Osteoblast (primary cell): ENCODE measurements at regions not wholly inside any gene's neighbourhood (a gene's known extent, or its start where the extent isn't known, plus 50 kb on each side); places are given as distances from the start of the nearest gene placed in this dataset.

ENCODE experiments used
- DNase-seq: peaks from one replicate; pipeline ENCODE4 v3.0.0; 2011; ENCODE audit warnings: low spot score, mixed read lengths; ENCODE audit not compliant: insufficient read length; ENCODE audit errors: missing footprints
- H2AFZ ChIP-seq: 2 replicates; pipeline ENCODE4 v1.6.0; 2011; ENCODE audit warnings: mild to moderate bottlenecking, low read length
- H3K27ac ChIP-seq: 2 replicates; pipeline ENCODE4 v1.5.1; 2011; ENCODE audit warnings: mild to moderate bottlenecking, low read depth, low read length, moderate library complexity
- H3K27me3 ChIP-seq: 2 replicates; pipeline ENCODE4 v1.6.0; 2012; ENCODE audit warnings: mild to moderate bottlenecking, control low read depth, inconsistent platforms, low read length, moderate library complexity; ENCODE audit not compliant: insufficient read depth
- H3K36me3 ChIP-seq: 2 replicates; pipeline ENCODE4 v1.5.1; 2011; ENCODE audit warnings: mild to moderate bottlenecking, low read length, control low read depth, moderate library complexity; ENCODE audit not compliant: insufficient read depth
- H3K4me1 ChIP-seq: 2 replicates; pipeline ENCODE4 v1.5.1; 2011; ENCODE audit warnings: mild to moderate bottlenecking, low read length, control low read depth, moderate library complexity; ENCODE audit not compliant: insufficient read depth
- H3K4me2 ChIP-seq: 2 replicates; pipeline ENCODE4 v1.6.0; 2011; ENCODE audit warnings: mild to moderate bottlenecking, low read length; ENCODE audit not compliant: insufficient read depth
- H3K4me3 ChIP-seq: fragments of 200-600 bp; sonication (generic); 3 replicates; pipeline ENCODE4 v1.5.1; 2012; ENCODE audit warnings: mild to moderate bottlenecking, low read length, inconsistent platforms; ENCODE audit not compliant: insufficient read depth
- H3K79me2 ChIP-seq: 2 replicates; pipeline ENCODE4 v1.6.0; 2012; ENCODE audit warnings: mild to moderate bottlenecking, low read length, control low read depth, inconsistent platforms; ENCODE audit not compliant: insufficient read depth
- H3K9me3 ChIP-seq: 2 replicates; pipeline ENCODE4 v1.5.1; 2011; ENCODE audit warnings: low read depth, low read length, control low read depth
- H4K20me1 ChIP-seq: 2 replicates; pipeline ENCODE4 v1.6.0; 2012; ENCODE audit warnings: mild to moderate bottlenecking, low read length, control low read depth; ENCODE audit not compliant: insufficient read depth
- CTCF ChIP-seq: IDR thresholded peaks from 2 replicates; pipeline ENCODE4 v1.5.1; 2011; ENCODE audit warnings: mild to moderate bottlenecking, low read depth, low read length, moderate library complexity; ENCODE audit errors: extremely low read depth

- H3K27ac ChIP-seq, result peak overlapping the region; percentile 91
- no peak overlapping the region for H3K4me3 ChIP-seq
- H2AFZ ChIP-seq, result no peak overlapping the region
- DNase-seq, result no peak
- TF ChIP-seq CTCF, result no peak
- no peaks in the 10 kb centered on the region for H3K79me2 ChIP-seq
- H3K36me3 ChIP-seq, result no peaks in the 10 kb centered on the region
- no peaks in the 10 kb centered on the region for H4K20me1 ChIP-seq
- H3K27me3 ChIP-seq, result no peaks in the 10 kb centered on the region
- H3K4me2 ChIP-seq, result no peak overlapping the region
- no peaks in the 10 kb centered on the region for H3K9me3 ChIP-seq
- peaks cover 60% of the 10 kb centered on the region for H3K4me1 ChIP-seq
These were observed 64.3 kb upstream of the CD93 start for GRCh38 chr20:23150304-23151007.

GRCh38 chr20:23149623-23150279 is 63.6 kb upstream of the CD93 start:
- Histone ChIP-seq H2AFZ (peak overlapping the region; percentile 5), H3K9me3 (no peaks in the 10 kb centered on the region), H3K27ac (peak overlapping the region; percentile 97), H3K36me3 (no peaks in the 10 kb centered on the region), H3K79me2 (no peaks in the 10 kb centered on the region), H3K27me3 (no peaks in the 10 kb centered on the region), H4K20me1 (no peaks in the 10 kb centered on the region), H3K4me1 (peaks cover 67% of the 10 kb centered on the region), H3K4me2 (no peak overlapping the region), H3K4me3 (no peak overlapping the region)
- no peak for DNase-seq
- TF ChIP-seq CTCF, result no peak

- peak overlapping the region; percentile 97 for H3K27ac ChIP-seq
These were observed 62.8 kb upstream of the CD93 start for GRCh38 chr20:23148731-23149570.

More at GRCh38 chr20:23148731-23149570, 62.8 kb upstream of the CD93 start:
- no peak for DNase-seq
- Histone ChIP-seq H3K9me3 (no peaks in the 10 kb centered on the region), H3K4me1 (peaks cover 75% of the 10 kb centered on the region), H3K79me2 (no peaks in the 10 kb centered on the region), H3K4me3 (no peak overlapping the region), H3K4me2 (no peak overlapping the region), H3K36me3 (no peaks in the 10 kb centered on the region), H2AFZ (peak overlapping the region; percentile 5), H3K27me3 (no peaks in the 10 kb centered on the region), H4K20me1 (no peaks in the 10 kb centered on the region)
- TF ChIP-seq CTCF, result no peak
